ENCODE measurements at regions not wholly inside any gene's neighbourhood (a gene's known extent, or its start where the extent isn't known, plus 50 kb on each side); places are given as distances from the start of the nearest gene placed in this dataset.

GRCh38 chr12:30816742-30817465 is 62.2 kb upstream of the CAPRIN2 start:
- TF ChIP-seq CTCF (conservative IDR thresholded peaks at IDR 0.05 in 1 of 2, IDR thresholded peaks at IDR 0.05 in 1 of 2; ENCODE audit: low read depth in 1 of 2, low read length in 2 of 2), result no peak
- no peak for TF ChIP-seq EZH2 (IDR thresholded peaks at IDR 0.05; ENCODE audit: low read length, missing control alignments)
